Ovary (tissue), 3 donors: ENCODE measurements at regions not wholly inside any gene's neighbourhood (a gene's known extent, or its start where the extent isn't known, plus 50 kb on each side); places are given as distances from the start of the nearest gene placed in this dataset.

ENCODE experiments used
- EP300 ChIP-seq: sonication (generic); formaldehyde crosslinking; IDR thresholded peaks from one replicate; pipeline ENCODE4 v1.6.1; 2017; ENCODE audit warnings: antibody characterized with exemption
- POLR2A ChIP-seq: fragments of 450-650 bp; IDR thresholded peaks from one replicate; pipeline ENCODE4 v1.6.1; 2017; ENCODE audit warnings: antibody characterized with exemption, mild to moderate bottlenecking, moderate library complexity
- TF ChIP-seq, protein P1 (sequence below), 3 donors: fragments of 450-650 bp in 2 of 3; fragments of 200-600 bp in 1 of 3; IDR thresholded peaks; one replicate each; pipeline versions ENCODE4 v1.5.1 to v1.8.0; 2016 to 2022; ENCODE audit warnings: antibody characterized with exemption in 3 of 3, mild to moderate bottlenecking in 1 of 3
- donor health status: DM: no; HTN: no; CAD: no.

DNA sequence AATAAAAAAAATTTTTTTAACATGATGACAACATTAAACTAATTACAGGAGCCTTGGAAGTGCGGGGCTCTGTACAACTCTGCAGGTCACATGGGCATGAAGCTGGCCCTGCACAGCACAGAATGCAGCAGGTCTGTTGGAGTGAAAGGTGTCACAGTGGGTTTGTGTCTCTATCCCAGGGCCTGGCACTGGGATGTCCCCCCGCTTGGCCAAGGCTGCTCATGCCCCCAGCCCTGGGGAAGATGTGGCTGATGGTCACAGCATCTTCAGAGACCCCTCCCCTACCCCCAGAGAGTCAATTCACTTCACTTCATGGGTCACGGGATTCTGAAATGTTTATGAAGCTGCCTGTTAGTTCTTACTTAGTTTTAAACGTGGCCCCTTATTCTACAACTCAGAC, 95.9 kb upstream of the TAF1B start:
- TF ChIP-seq POLR2A, result no peak
- TF ChIP-seq, protein P1, sequence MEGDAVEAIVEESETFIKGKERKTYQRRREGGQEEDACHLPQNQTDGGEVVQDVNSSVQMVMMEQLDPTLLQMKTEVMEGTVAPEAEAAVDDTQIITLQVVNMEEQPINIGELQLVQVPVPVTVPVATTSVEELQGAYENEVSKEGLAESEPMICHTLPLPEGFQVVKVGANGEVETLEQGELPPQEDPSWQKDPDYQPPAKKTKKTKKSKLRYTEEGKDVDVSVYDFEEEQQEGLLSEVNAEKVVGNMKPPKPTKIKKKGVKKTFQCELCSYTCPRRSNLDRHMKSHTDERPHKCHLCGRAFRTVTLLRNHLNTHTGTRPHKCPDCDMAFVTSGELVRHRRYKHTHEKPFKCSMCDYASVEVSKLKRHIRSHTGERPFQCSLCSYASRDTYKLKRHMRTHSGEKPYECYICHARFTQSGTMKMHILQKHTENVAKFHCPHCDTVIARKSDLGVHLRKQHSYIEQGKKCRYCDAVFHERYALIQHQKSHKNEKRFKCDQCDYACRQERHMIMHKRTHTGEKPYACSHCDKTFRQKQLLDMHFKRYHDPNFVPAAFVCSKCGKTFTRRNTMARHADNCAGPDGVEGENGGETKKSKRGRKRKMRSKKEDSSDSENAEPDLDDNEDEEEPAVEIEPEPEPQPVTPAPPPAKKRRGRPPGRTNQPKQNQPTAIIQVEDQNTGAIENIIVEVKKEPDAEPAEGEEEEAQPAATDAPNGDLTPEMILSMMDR (IDR thresholded peaks at IDR 0.05), result no peak
- TF ChIP-seq EP300, result no peak
